Colonic mucosa (tissue), 4 donors: ENCODE measurements at regions not wholly inside any gene's neighbourhood (a gene's known extent, or its start where the extent isn't known, plus 50 kb on each side); places are given as distances from the start of the nearest gene placed in this dataset.

Source experiments
- DNase-seq: peaks from one replicate; pipeline ENCODE4 v3.0.0-alpha.2; 2020
- H3K27ac ChIP-seq: fragments of 200-600 bp; one replicate; pipeline ENCODE4 v1.8.0; 2021
- H3K27me3 ChIP-seq: fragments of 200-600 bp; one replicate; pipeline ENCODE4 v1.8.0; 2021
- H3K36me3 ChIP-seq: fragments of 200-600 bp; one replicate; pipeline ENCODE4 v1.8.0; 2021
- H3K4me1 ChIP-seq: fragments of 200-600 bp; one replicate; pipeline ENCODE4 v1.8.0; 2021; ENCODE audit warnings: mild to moderate bottlenecking
- H3K4me3 ChIP-seq: fragments of 200-600 bp; one replicate; pipeline ENCODE4 v1.8.0; 2021
- H3K9ac ChIP-seq, 2 donors: one replicate each; pipeline ENCODE4 v1.7.0; 2013; ENCODE audit warnings: control low read depth in 2 of 2, low read depth in 2 of 2, low read length in 2 of 2
- H3K9me3 ChIP-seq: fragments of 200-600 bp; one replicate; pipeline ENCODE4 v1.8.0; 2021
- intact Hi-C: fragments of 100-400 bp; cut with DNase I; formaldehyde crosslinking; loops from one replicate; pipeline ENCODE4 v1.14.1; 2022
- TF ChIP-seq, protein P1 (sequence below): fragments of 200-600 bp; IDR thresholded peaks from one replicate; pipeline ENCODE4 v1.8.0; 2022; ENCODE audit warnings: antibody characterized with exemption, mild to moderate bottlenecking
- donor health status: healthy.
- donor health status: DM: no; HTN: no; CAD: no.
- donor health status: DM: no; HTN: no; CAD: no.

GRCh38 chr4:181909368-181909767, 333.8 kb upstream of the TENM3 start:
- H3K4me1 ChIP-seq, result no peaks in the 10 kb centered on the region
- H3K27me3 ChIP-seq, result no peaks in the 10 kb centered on the region
- intact Hi-C loops, result no loop called here
- no peak overlapping the region for H3K9ac ChIP-seq
- H3K36me3 ChIP-seq, result no peaks in the 10 kb centered on the region
- no peak overlapping the region for H3K27ac ChIP-seq
- no peak for DNase-seq
- H3K9me3 ChIP-seq, result no peaks in the 10 kb centered on the region
- no peak overlapping the region for H3K4me3 ChIP-seq
- TF ChIP-seq, protein P1, sequence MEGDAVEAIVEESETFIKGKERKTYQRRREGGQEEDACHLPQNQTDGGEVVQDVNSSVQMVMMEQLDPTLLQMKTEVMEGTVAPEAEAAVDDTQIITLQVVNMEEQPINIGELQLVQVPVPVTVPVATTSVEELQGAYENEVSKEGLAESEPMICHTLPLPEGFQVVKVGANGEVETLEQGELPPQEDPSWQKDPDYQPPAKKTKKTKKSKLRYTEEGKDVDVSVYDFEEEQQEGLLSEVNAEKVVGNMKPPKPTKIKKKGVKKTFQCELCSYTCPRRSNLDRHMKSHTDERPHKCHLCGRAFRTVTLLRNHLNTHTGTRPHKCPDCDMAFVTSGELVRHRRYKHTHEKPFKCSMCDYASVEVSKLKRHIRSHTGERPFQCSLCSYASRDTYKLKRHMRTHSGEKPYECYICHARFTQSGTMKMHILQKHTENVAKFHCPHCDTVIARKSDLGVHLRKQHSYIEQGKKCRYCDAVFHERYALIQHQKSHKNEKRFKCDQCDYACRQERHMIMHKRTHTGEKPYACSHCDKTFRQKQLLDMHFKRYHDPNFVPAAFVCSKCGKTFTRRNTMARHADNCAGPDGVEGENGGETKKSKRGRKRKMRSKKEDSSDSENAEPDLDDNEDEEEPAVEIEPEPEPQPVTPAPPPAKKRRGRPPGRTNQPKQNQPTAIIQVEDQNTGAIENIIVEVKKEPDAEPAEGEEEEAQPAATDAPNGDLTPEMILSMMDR, result no peak

DNA sequence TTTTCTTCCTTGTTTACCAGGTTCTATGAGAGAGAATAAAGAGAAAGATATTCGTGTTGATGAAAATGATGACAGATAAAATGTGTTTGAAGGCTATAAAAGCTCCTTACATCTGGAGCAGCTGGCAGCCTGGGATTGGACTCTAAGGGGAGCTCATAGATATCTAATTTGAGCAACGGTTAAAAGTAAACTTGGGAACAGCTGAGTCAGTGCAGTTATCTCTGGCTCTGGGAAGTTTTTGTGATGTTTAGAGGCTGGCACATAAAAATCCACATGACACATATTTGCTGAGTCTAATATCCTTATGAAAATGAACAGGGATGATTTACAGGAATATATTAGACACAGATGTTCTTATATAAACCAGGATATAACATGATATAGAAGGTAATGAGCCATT, 331.8 kb upstream of the TENM3 start:
- Histone ChIP-seq H3K4me1 (no peaks in the 10 kb centered on the region), H3K27me3 (no peaks in the 10 kb centered on the region), H3K4me3 (no peak overlapping the region), H3K9ac (no peak overlapping the region), H3K27ac (no peak overlapping the region), H3K36me3 (no peaks in the 10 kb centered on the region), H3K9me3 (no peaks in the 10 kb centered on the region)
- TF ChIP-seq, protein P1, result no peak
- no peak for DNase-seq
- intact Hi-C loops, result no loop called here

DNA sequence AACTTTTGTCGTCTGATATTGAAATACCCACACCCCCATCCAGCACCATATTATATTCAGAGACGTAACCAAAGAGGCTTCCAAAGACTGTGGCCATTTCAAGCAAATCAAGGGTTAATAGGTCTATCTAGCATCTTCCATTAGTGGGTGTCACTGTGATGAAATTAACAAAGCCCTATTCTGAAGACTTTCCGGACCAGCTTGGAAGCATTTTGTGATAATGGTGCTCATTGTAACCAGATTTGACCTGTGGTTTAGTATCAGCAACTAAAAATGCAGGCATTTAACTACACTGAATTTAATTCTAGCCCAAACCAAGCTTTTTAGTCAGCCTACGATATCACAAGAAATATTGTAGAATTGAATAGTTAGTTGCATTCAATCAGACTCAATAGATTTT, 309.7 kb upstream of the TENM3 start:
- Histone ChIP-seq H3K4me3 (no peak overlapping the region), H3K9ac (no peak overlapping the region), H3K27ac (no peak overlapping the region), H3K9me3 (no peaks in the 10 kb centered on the region), H3K36me3 (no peaks in the 10 kb centered on the region), H3K4me1 (no peaks in the 10 kb centered on the region), H3K27me3 (no peaks in the 10 kb centered on the region)
- TF ChIP-seq, protein P1, result no peak
- DNase-seq, result no peak
- intact Hi-C loops, result no loop called here

- no peak overlapping the region for H3K4me3 ChIP-seq
- no peaks in the 10 kb centered on the region for H3K36me3 ChIP-seq
- H3K27ac ChIP-seq, result no peak overlapping the region
- H3K4me1 ChIP-seq, result no peaks in the 10 kb centered on the region
- H3K9me3 ChIP-seq, result no peaks in the 10 kb centered on the region
- H3K27me3 ChIP-seq, result no peaks in the 10 kb centered on the region
- H3K9ac ChIP-seq, result no peak overlapping the region
- TF ChIP-seq, protein P1, result no peak
- DNase-seq, result no peak
- intact Hi-C loops, result no loop called here
Observed at GRCh38 chr4:181938631-181939030, 304.6 kb upstream of the TENM3 start.

- intact Hi-C loops, result no loop called here
- H3K27ac ChIP-seq, result no peak overlapping the region
- H3K4me3 ChIP-seq, result no peak overlapping the region
Observed at GRCh38 chr4:181939199-181939945, 303.8 kb upstream of the TENM3 start.

More at GRCh38 chr4:181939199-181939945, 303.8 kb upstream of the TENM3 start:
- Histone ChIP-seq H3K27me3 (no peaks in the 10 kb centered on the region), H3K9ac (no peak overlapping the region), H3K4me1 (no peaks in the 10 kb centered on the region), H3K36me3 (no peaks in the 10 kb centered on the region), H3K9me3 (no peaks in the 10 kb centered on the region)
- no peak for DNase-seq
- TF ChIP-seq, protein P1, result no peak
